MM.1S (cell line): ENCODE measurements at regions not wholly inside any gene's neighbourhood (a gene's known extent, or its start where the extent isn't known, plus 50 kb on each side); places are given as distances from the start of the nearest gene placed in this dataset.

ENCODE experiments used
- EZH2 ChIP-seq: fragments of 300-600 bp; sonication (generic); optimal IDR thresholded peaks from 2 replicates; pipeline ENCODE3; 2017; ENCODE audit warnings: low read depth, mild to moderate bottlenecking, antibody characterized with exemption, low read length, mixed read lengths
- EZH2phosphoT487 ChIP-seq: fragments of 300-600 bp; sonication (generic); IDR thresholded peaks from 2 replicates; pipeline ENCODE4 v1.6.1; 2018; ENCODE audit warnings: antibody characterized with exemption, low read length
- TF ChIP-seq, protein P1 (sequence below): fragments of 300-600 bp; sonication (generic); IDR thresholded peaks from 2 replicates; pipeline ENCODE4 v1.5.1; 2016; ENCODE audit warnings: antibody characterized with exemption, low read length, mixed read lengths

DNA sequence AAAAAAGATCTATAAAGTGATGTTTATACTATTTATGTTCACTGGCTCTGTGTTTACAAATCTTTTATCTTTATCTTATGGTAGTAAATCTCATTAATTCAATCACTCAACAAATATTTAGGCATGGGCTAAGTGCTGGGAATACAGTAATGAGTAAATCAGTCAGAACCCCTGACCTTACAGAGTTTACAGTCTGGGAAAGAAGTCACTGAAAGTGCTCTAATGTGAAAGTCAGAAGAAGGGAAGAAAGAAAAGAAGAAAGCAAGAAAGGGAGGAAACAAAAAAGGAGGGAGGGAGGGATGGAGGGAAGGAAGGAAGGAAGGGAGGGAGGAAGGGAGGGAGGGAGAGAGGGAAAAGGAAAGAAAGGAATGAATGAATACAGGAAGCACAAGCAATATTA, 96.8 kb upstream of the SOX2 start:
- TF ChIP-seq, protein P1, sequence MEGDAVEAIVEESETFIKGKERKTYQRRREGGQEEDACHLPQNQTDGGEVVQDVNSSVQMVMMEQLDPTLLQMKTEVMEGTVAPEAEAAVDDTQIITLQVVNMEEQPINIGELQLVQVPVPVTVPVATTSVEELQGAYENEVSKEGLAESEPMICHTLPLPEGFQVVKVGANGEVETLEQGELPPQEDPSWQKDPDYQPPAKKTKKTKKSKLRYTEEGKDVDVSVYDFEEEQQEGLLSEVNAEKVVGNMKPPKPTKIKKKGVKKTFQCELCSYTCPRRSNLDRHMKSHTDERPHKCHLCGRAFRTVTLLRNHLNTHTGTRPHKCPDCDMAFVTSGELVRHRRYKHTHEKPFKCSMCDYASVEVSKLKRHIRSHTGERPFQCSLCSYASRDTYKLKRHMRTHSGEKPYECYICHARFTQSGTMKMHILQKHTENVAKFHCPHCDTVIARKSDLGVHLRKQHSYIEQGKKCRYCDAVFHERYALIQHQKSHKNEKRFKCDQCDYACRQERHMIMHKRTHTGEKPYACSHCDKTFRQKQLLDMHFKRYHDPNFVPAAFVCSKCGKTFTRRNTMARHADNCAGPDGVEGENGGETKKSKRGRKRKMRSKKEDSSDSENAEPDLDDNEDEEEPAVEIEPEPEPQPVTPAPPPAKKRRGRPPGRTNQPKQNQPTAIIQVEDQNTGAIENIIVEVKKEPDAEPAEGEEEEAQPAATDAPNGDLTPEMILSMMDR: no peak
- TF ChIP-seq EZH2: no peak
- TF ChIP-seq EZH2phosphoT487: no peak
